ENCODE measurements at regions not wholly inside any gene's neighbourhood (a gene's known extent, or its start where the extent isn't known, plus 50 kb on each side); places are given as distances from the start of the nearest gene placed in this dataset.
"Not testable (repeated sequence)": the region's sequence is repeated elsewhere in the genome, so short reads cannot be mapped to it uniquely, and the experiment has no call there.

GRCh38 chr17:71578446-71578845 is 542.4 kb upstream of the SOX9 start:
- no peak for DNase-seq (ENCODE audit: low read depth)
- no peak overlapping the region for H3K4me3 ChIP-seq (ENCODE audit: low read depth, low read length)
- TF ChIP-seq CTCF (conservative IDR thresholded peaks at IDR 0.05; ENCODE audit: low read depth, low read length), result no peak

DNA sequence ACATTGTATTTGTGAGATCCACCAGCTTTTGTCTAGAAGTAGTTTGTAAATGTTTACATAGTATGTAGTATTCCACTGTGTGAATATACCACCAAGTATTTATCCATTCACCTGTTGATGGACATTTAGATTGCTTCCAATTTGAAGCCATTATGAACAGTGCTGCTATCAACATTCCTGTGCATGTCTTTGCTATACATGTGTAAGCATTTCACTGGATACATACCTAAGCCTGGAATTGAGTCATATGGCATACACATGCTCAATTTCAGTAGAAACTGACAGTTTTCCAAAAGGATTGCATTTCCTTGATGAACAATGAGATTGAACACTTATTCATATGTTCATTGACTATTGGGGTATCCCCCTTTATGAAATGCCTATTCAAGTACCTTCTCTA is 540.6 kb upstream of the SOX9 start:
- no peak for TF ChIP-seq CTCF (conservative IDR thresholded peaks at IDR 0.05; ENCODE audit: low read depth, low read length)
- no peak for DNase-seq (ENCODE audit: low read depth)
- H3K4me3 ChIP-seq (ENCODE audit: low read depth, low read length), result no peak overlapping the region

- no peak for DNase-seq (ENCODE audit: low read depth)
- no peak for TF ChIP-seq CTCF (conservative IDR thresholded peaks at IDR 0.05; ENCODE audit: low read depth, low read length)
- no peak overlapping the region for H3K4me3 ChIP-seq (ENCODE audit: low read depth, low read length)
Observed at GRCh38 chr17:71585540-71585939, 535.3 kb upstream of the SOX9 start.

DNA sequence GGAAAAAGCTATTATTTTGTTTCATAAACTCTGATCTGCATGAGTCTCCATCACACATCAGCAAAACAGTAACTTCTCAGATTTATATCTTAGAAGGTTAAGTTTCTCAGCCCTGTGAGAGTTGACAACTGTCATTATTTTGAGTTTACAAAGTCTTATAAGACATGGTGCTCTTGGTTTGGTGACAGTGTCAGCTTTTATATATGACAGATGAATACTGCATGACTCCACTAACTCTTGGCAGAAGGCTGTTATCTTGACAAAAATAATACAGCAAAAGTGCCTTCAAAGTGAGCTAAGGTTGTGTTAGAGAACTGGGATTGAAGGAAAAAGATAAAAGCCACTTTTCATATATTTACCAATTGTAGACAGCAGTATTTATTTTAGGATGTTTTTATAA is 528.4 kb upstream of the SOX9 start:
- no peak for DNase-seq (ENCODE audit: low read depth)
- no peak overlapping the region for H3K4me3 ChIP-seq (ENCODE audit: low read depth, low read length)
- TF ChIP-seq CTCF (conservative IDR thresholded peaks at IDR 0.05; ENCODE audit: low read depth, low read length), result no peak

DNA sequence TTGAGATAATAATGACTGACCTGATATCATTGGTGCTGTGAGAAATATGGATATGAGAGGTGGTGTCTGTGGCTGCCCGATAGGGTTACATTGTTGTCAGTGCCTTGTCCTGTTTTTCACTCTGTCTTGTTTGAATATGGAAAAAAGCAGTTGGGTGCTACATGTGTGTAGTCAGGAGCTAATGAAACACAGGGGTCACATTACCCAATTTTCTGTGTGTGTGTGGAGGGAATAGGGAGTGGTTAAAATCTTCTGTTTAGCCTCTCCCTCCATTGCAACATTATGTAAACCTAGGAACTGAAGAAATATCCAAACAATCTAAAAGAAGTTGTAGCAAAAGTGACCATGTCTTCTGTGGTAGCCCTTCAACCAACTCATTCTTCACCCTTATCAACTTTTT is 527.7 kb upstream of the SOX9 start:
- no peak for DNase-seq (ENCODE audit: low read depth)
- H3K4me3 ChIP-seq (ENCODE audit: low read depth, low read length), result no peak overlapping the region
- TF ChIP-seq CTCF (conservative IDR thresholded peaks at IDR 0.05; ENCODE audit: low read depth, low read length), result no peak

DNA sequence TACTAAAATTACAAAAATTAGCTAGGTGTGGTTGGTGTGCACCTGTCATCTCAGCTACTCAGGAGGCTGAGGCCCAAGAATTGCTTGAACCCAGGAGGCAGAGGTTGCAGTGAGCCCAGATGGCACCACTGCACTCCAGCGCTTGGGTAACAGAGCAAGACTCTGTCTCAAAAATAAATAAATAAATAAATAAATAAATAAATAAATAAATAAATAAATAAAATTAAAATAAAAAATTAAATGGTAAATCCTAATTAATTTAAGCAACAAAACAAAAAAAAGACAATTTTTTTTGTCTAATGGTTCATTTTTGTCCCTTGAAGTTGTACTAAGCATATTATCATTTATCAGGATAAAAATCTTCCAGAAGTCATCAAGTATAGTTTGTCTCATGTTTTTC is 521.2 kb upstream of the SOX9 start:
- not testable (repeated sequence) for H3K4me3 ChIP-seq (ENCODE audit: low read depth, low read length); DNase-seq (ENCODE audit: low read depth)

DNA sequence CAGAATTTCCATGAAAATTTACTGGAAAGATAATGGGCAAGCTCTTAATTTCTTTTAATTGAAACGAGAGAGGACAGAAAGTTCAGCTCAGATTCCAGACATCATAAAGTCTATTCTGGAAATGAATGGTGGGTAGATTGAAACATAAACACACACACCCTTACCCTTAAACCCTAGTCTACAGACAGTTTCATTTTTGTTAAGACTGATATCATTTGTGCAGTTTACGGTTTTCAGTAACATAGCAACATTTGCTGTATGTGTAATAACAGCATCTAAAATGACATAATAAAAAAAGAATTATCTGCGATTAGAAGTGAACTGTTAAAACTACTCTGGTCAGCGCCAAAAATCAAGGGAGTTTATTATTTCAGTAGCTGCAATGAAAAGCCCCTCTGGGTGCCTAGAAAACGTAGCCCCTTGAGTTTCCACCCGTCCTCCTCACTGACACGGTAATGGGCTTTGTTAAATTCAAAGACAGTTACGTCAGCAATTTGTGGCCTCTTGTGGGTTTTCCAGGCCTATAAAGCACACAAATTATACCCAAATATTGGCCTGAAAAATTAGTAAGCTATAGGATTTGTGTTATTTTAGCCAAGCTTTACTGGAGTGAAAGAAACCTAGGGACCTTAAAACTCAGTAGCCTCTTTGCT is 520.6 kb upstream of the SOX9 start:
- H3K4me3 ChIP-seq (ENCODE audit: low read depth, low read length), result no peak overlapping the region
- TF ChIP-seq CTCF (conservative IDR thresholded peaks at IDR 0.05; ENCODE audit: low read depth, low read length), result no peak
- no peak for DNase-seq (ENCODE audit: low read depth)
